Mammary epithelial cell (primary cell): ENCODE measurements at regions not wholly inside any gene's neighbourhood (a gene's known extent, or its start where the extent isn't known, plus 50 kb on each side); places are given as distances from the start of the nearest gene placed in this dataset.

Experiments
- CTCF ChIP-seq, 2 donors: IDR thresholded peaks in 1 of 2; conservative IDR thresholded peaks in 1 of 2; 2 replicates each; pipeline ENCODE4 v1.5.1; 2011 to 2012; ENCODE audit warnings: inconsistent platforms in 2 of 2, low read length in 2 of 2, mild to moderate bottlenecking in 2 of 2, control low read depth in 1 of 2, low read depth in 1 of 2; ENCODE audit not compliant: insufficient read depth in 1 of 2; ENCODE audit errors: extremely low read depth in 1 of 2
- EZH2 ChIP-seq: IDR thresholded peaks from 2 replicates; pipeline ENCODE4 v1.6.1; 2012; ENCODE audit warnings: low read length, inconsistent platforms, borderline replicate concordance

GRCh38 chr1:213844632-213845031 is 143.1 kb upstream of the PROX1 start:
- TF ChIP-seq CTCF (conservative IDR thresholded peaks at IDR 0.05 in 1 of 2, IDR thresholded peaks at IDR 0.05 in 1 of 2; ENCODE audit: extremely low read depth in 1 of 2, insufficient read depth in 1 of 2, low read depth in 1 of 2, low read length in 2 of 2) (no peak), EZH2 (no peak)
